GM18909 (cell line): ENCODE measurements at regions not wholly inside any gene's neighbourhood (a gene's known extent, or its start where the extent isn't known, plus 50 kb on each side); places are given as distances from the start of the nearest gene placed in this dataset.
"Not testable (repeated sequence)": the region's sequence is repeated elsewhere in the genome, so short reads cannot be mapped to it uniquely, and the experiment has no call there.

Source experiments
- ATAC-seq: cut with Tn5 transposase; IDR thresholded peaks from one replicate; pipeline ENCODE4 v1.9.1; 2021; ENCODE audit warnings: mild to moderate bottlenecking; ENCODE audit not compliant: unreplicated experiment, poor library complexity

GRCh38 chr1:183753464-183753891 is 51.4 kb upstream of the RGL1 start:
- ATAC-seq, result no peak

- ATAC-seq, result no peak
Measured at GRCh38 chr1:183744132-183744913, 60.6 kb upstream of the RGL1 start.

- no peak for ATAC-seq
Measured at GRCh38 chr1:183742355-183742754, 62.6 kb upstream of the RGL1 start.

- ATAC-seq, result no peak
Measured at GRCh38 chr1:183739741-183740271, 65.1 kb upstream of the RGL1 start.

- ATAC-seq, result no peak
Measured at GRCh38 chr1:183739082-183739481, 65.8 kb upstream of the RGL1 start.

GRCh38 chr1:183737916-183738315 is 67.0 kb upstream of the RGL1 start:
- ATAC-seq, result not testable (repeated sequence)

GRCh38 chr1:183736343-183736742 is 68.6 kb upstream of the RGL1 start:
- ATAC-seq, result no peak

GRCh38 chr1:183735069-183735860 is 69.7 kb upstream of the RGL1 start:
- no peak for ATAC-seq

GRCh38 chr1:183734543-183735036 is 70.3 kb upstream of the RGL1 start:
- ATAC-seq, result no peak

- ATAC-seq, result no peak
Measured at GRCh38 chr1:183733715-183734114, 71.2 kb upstream of the RGL1 start.

- ATAC-seq, result no peak
Measured at GRCh38 chr1:183732236-183732880, 72.6 kb upstream of the RGL1 start.

GRCh38 chr1:183730886-183731573 is 73.9 kb upstream of the RGL1 start:
- ATAC-seq, result peak; percentile 36

- peak; percentile 62 for ATAC-seq
Measured at GRCh38 chr1:183730107-183730724, 74.7 kb upstream of the RGL1 start.

GRCh38 chr1:183726825-183727224 is 73.7 kb upstream of the APOBEC4 start:
- ATAC-seq, result no peak

- no peak for ATAC-seq
Measured at GRCh38 chr1:183724350-183725042, 71.4 kb upstream of the APOBEC4 start.

GRCh38 chr1:183723571-183723970 is 70.5 kb upstream of the APOBEC4 start:
- ATAC-seq, result no peak

GRCh38 chr1:183721041-183721440 is 67.9 kb upstream of the APOBEC4 start:
- ATAC-seq, result no peak

- ATAC-seq, result no peak
Measured at GRCh38 chr1:183720028-183720427, 66.9 kb upstream of the APOBEC4 start.

- no peak for ATAC-seq
Measured at GRCh38 chr1:183719289-183719688, 66.2 kb upstream of the APOBEC4 start.
